Spleen (tissue), 7 donors: ENCODE measurements at regions not wholly inside any gene's neighbourhood (a gene's known extent, or its start where the extent isn't known, plus 50 kb on each side); places are given as distances from the start of the nearest gene placed in this dataset.

Source experiments
- POLR2A ChIP-seq, 3 donors: fragments of 450-650 bp; IDR thresholded peaks; one replicate each; pipeline ENCODE4 v1.5.1; 2017; ENCODE audit warnings: antibody characterized with exemption in 3 of 3, mild to moderate bottlenecking in 1 of 3
- POLR2AphosphoS5 ChIP-seq, 3 donors: sonication (generic); formaldehyde crosslinking; IDR thresholded peaks; one replicate each; pipeline ENCODE4 v1.5.1; 2017; ENCODE audit warnings: antibody characterized with exemption in 3 of 3
- TF ChIP-seq, protein P1 (sequence below), 11 experiments: fragments of 200-600 bp in 7 of 11; fragments of 450-650 bp in 4 of 11; sonication (generic) in 4 of 11; IDR thresholded peaks in 8 of 11; conservative IDR thresholded peaks in 3 of 11; 1 replicate in 7 of 11; 2 replicates in 4 of 11; pipeline versions ENCODE4 v1.4.0 to v1.8.0; 2016 to 2021; ENCODE audit warnings: antibody characterized with exemption in 11 of 11, inconsistent platforms in 4 of 11, mild to moderate bottlenecking in 1 of 11
- donor health status: DM: no; HTN: no; CAD: no; lungs with moderate emphysema.
- donor health status: DM: no; HTN: no; CAD: no.
- donor health status: DM: no; HTN: no; CAD: no.

DNA sequence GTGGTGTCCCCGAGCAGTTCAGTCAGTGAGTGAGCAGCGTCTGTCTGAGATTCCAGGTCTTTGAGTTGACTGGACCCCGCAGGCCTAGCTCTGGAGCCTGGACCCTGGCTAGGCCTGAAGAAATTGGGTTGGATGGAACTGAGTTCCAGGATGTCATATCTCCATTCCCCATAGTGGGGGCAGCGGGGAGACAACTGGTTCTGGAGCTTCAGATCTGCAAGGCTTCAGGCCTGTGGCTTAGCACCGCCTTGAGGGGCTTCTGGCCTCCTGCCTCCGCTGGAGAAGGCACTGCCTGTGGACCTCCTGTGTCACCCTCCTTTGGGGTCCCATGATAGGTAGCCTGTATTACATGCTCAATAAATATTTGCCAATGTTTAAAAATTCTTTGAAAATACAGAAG lies 288.4 kb upstream of the ID2 start:
- TF ChIP-seq POLR2A (IDR thresholded peaks at IDR 0.05) (no peak), POLR2AphosphoS5 (IDR thresholded peaks at IDR 0.05) (no peak)
- TF ChIP-seq, protein P1, sequence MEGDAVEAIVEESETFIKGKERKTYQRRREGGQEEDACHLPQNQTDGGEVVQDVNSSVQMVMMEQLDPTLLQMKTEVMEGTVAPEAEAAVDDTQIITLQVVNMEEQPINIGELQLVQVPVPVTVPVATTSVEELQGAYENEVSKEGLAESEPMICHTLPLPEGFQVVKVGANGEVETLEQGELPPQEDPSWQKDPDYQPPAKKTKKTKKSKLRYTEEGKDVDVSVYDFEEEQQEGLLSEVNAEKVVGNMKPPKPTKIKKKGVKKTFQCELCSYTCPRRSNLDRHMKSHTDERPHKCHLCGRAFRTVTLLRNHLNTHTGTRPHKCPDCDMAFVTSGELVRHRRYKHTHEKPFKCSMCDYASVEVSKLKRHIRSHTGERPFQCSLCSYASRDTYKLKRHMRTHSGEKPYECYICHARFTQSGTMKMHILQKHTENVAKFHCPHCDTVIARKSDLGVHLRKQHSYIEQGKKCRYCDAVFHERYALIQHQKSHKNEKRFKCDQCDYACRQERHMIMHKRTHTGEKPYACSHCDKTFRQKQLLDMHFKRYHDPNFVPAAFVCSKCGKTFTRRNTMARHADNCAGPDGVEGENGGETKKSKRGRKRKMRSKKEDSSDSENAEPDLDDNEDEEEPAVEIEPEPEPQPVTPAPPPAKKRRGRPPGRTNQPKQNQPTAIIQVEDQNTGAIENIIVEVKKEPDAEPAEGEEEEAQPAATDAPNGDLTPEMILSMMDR (IDR thresholded peaks at IDR 0.05 in 8 of 11, conservative IDR thresholded peaks at IDR 0.05 in 3 of 11) = no peak
